ENCODE measurements at regions not wholly inside any gene's neighbourhood (a gene's known extent, or its start where the extent isn't known, plus 50 kb on each side); places are given as distances from the start of the nearest gene placed in this dataset.

DNA sequence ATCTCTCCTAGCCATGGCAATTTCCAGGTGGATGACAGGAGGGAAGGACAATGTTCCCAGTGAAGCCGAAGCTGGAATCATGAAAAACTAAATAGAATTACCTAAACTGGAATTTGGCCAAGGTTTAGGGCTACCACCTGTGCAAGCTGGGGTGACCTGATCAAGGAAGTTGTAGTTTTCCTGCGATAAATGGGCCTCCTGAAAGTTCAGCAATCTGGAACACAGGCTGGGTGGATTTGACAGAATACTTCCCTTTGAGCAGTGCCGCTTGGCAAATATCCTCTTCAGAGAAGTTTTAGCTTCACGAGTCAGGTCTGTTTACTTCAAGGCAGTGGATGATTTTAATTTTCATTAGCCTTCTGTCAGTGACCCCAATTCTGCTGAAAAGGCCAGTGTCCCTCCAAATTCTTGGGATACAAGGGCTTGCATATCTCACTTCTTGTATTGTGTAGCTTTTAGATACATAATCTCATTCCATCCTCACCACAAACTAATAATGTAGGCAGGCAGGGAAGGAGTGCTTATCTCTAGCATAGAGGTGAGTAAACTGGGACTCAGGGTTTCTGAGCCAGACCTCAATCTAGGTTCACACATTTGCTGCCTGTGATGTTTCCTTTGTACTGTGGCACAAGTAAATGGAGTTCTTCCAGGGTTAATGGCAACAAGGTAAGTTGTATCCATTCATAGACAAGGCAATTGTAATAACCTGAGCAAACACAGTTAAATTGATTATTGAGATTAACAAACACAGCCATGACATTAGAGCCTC, 349.4 kb downstream of the NUF2 start:
- 61% methylated on average over 3 of the region's 4 CpGs for whole genome bisulfite sequencing (ENCODE audit: insufficient coverage)
- no peaks in the 10 kb centered on the region for H3K27me3 ChIP-seq (replicated peaks in 2 of 5; ENCODE audit: control insufficient read depth in 4 of 5, insufficient read depth in 5 of 5, low read length in 4 of 5)
- no peaks in the 10 kb centered on the region for H3K9me3 ChIP-seq (ENCODE audit: control extremely low read depth in 1 of 5, control insufficient read depth in 4 of 5, insufficient read depth in 2 of 5, low read depth in 1 of 5, low read length in 4 of 5)
- ChIA-PET POLR2A (no interaction called here), CTCF (no interaction called here)
- H3K4me3 ChIP-seq (ENCODE audit: control insufficient read depth in 1 of 7, extremely low read depth in 1 of 7, insufficient read depth in 4 of 7, low read depth in 2 of 7, low read length in 6 of 7): no peak overlapping the region
- DNase-seq: no peak
- peaks cover 0 to 2% (median 0%) of the 10 kb centered on the region in 4 experiments for H3K4me1 ChIP-seq (ENCODE audit: control extremely low read depth in 1 of 4, control insufficient read depth in 4 of 4, insufficient read depth in 4 of 4, low read length in 3 of 4)
- H3K27ac ChIP-seq (ENCODE audit: insufficient read depth in 1 of 2, low read depth in 1 of 2, low read length in 2 of 2, poor library complexity in 1 of 2, severe bottlenecking in 2 of 2): no peak overlapping the region
- no peaks in the 10 kb centered on the region for H3K36me3 ChIP-seq (ENCODE audit: control insufficient read depth in 4 of 4, insufficient read depth in 4 of 4, low read length in 3 of 4)

DNA sequence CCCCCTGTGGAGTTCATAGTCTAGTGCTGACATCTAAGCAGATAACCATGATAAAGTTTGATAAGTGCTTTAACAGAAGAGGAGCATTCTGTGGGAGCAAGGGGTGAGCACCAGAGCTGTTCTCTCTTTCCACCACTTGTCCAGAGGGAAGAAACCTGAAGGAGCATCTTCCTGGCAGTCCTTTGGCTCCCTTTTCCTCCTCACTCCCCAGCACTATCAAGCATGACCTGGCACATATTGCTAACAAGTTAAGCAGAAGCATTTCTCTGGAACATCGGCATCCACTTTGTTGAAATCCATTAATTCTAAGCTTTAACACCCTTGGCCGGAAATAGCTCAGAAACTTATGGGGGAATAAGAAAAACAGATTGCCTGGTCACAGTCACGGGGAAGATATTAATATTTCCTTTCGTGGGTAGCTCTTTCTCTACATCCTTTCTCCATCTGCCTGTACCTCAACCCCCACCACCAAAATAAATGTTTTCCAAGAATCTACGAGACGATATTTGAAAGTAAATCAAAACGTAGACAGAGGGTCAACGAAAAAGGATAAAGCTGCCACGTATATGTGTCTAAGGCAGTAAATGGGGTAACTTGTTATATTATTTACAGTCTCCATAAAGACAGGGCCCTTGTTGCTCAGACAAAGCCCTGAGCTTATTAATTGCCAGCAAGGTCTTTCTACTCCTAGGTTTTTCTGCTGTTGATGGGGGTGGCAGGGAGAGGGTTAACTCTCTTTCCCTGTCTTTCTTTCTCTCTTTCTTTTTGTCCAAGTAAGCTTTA, 351.4 kb downstream of the NUF2 start:
- Histone ChIP-seq H3K27me3 (replicated peaks in 2 of 5; ENCODE audit: control insufficient read depth in 4 of 5, insufficient read depth in 5 of 5, low read length in 4 of 5) (no peaks in the 10 kb centered on the region), H3K9me3 (ENCODE audit: control extremely low read depth in 1 of 5, control insufficient read depth in 4 of 5, insufficient read depth in 2 of 5, low read depth in 1 of 5, low read length in 4 of 5) (no peaks in the 10 kb centered on the region), H3K4me3 (ENCODE audit: control insufficient read depth in 1 of 7, extremely low read depth in 1 of 7, insufficient read depth in 4 of 7, low read depth in 2 of 7, low read length in 6 of 7) (no peak overlapping the region), H3K27ac (ENCODE audit: insufficient read depth in 1 of 2, low read depth in 1 of 2, low read length in 2 of 2, poor library complexity in 1 of 2, severe bottlenecking in 2 of 2) (no peak overlapping the region), H3K4me1 (ENCODE audit: control extremely low read depth in 1 of 4, control insufficient read depth in 4 of 4, insufficient read depth in 4 of 4, low read length in 3 of 4) (peaks cover 0 to 4% (median 0%) of the 10 kb centered on the region in 4 experiments), H3K36me3 (ENCODE audit: control insufficient read depth in 4 of 4, insufficient read depth in 4 of 4, low read length in 3 of 4) (no peaks in the 10 kb centered on the region)
- whole genome bisulfite sequencing (ENCODE audit: insufficient coverage): 100% methylated on average over 2 of the region's 9 CpGs
- POLR2A ChIA-PET: no interaction called here
- CTCF ChIA-PET: no interaction called here
- no peak for DNase-seq

DNA sequence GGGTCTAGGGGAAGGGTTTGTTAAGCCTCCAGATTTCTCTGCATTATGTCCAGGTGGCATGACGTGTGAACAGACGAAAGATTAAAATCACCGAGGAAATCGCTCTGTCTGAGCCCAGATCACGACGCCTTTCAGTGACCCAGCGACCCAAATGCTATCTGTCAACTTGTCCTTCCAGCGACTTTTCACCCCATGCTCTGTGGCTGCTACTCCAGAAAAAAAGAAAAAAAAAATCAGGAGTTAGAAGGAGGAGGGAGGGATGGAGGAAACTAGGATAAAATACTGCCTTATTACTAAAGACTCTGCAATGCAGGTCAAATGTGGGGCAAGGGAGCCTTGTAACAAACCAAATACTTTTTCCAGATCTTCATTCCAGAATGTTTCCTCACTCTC, 352.0 kb downstream of the NUF2 start:
- Histone ChIP-seq H3K27me3 (replicated peaks in 2 of 5; ENCODE audit: control insufficient read depth in 4 of 5, insufficient read depth in 5 of 5, low read length in 4 of 5) (no peaks in the 10 kb centered on the region), H3K9me3 (ENCODE audit: control extremely low read depth in 1 of 5, control insufficient read depth in 4 of 5, insufficient read depth in 2 of 5, low read depth in 1 of 5, low read length in 4 of 5) (no peaks in the 10 kb centered on the region), H3K36me3 (ENCODE audit: control insufficient read depth in 4 of 4, insufficient read depth in 4 of 4, low read length in 3 of 4) (no peaks in the 10 kb centered on the region), H3K27ac (ENCODE audit: insufficient read depth in 1 of 2, low read depth in 1 of 2, low read length in 2 of 2, poor library complexity in 1 of 2, severe bottlenecking in 2 of 2) (no peak overlapping the region), H3K4me3 (ENCODE audit: control insufficient read depth in 1 of 7, extremely low read depth in 1 of 7, insufficient read depth in 4 of 7, low read depth in 2 of 7, low read length in 6 of 7) (no peak overlapping the region), H3K4me1 (ENCODE audit: control extremely low read depth in 1 of 4, control insufficient read depth in 4 of 4, insufficient read depth in 4 of 4, low read length in 3 of 4) (peaks cover 0 to 4% (median 0%) of the 10 kb centered on the region in 4 experiments)
- no peak for DNase-seq
- WGBS (ENCODE audit: insufficient coverage): 100% methylated on average over 5 of the region's 8 CpGs
- ChIA-PET POLR2A (no interaction called here), CTCF (no interaction called here)

- ChIA-PET POLR2A (no interaction called here), CTCF (no interaction called here)
- H3K27me3 ChIP-seq (replicated peaks in 2 of 5; ENCODE audit: control insufficient read depth in 4 of 5, insufficient read depth in 5 of 5, low read length in 4 of 5): no peaks in the 10 kb centered on the region
- H3K9me3 ChIP-seq (ENCODE audit: control extremely low read depth in 1 of 5, control insufficient read depth in 4 of 5, insufficient read depth in 2 of 5, low read depth in 1 of 5, low read length in 4 of 5): no peaks in the 10 kb centered on the region
- no peaks in the 10 kb centered on the region for H3K36me3 ChIP-seq (ENCODE audit: control insufficient read depth in 4 of 4, insufficient read depth in 4 of 4, low read length in 3 of 4)
- H3K27ac ChIP-seq (ENCODE audit: insufficient read depth in 1 of 2, low read depth in 1 of 2, low read length in 2 of 2, poor library complexity in 1 of 2, severe bottlenecking in 2 of 2): no peak overlapping the region
- H3K4me1 ChIP-seq (ENCODE audit: control extremely low read depth in 1 of 4, control insufficient read depth in 4 of 4, insufficient read depth in 4 of 4, low read length in 3 of 4): peaks cover 0 to 4% (median 0%) of the 10 kb centered on the region in 4 experiments
- no peak for DNase-seq
- WGBS (ENCODE audit: insufficient coverage): no CpG with 5 or more reads among the region's 1 CpG
- no peak overlapping the region for H3K4me3 ChIP-seq (ENCODE audit: control insufficient read depth in 1 of 7, extremely low read depth in 1 of 7, insufficient read depth in 4 of 7, low read depth in 2 of 7, low read length in 6 of 7)
Observed at GRCh38 chr1:163674236-163674635, 352.5 kb downstream of the NUF2 start.

DNA sequence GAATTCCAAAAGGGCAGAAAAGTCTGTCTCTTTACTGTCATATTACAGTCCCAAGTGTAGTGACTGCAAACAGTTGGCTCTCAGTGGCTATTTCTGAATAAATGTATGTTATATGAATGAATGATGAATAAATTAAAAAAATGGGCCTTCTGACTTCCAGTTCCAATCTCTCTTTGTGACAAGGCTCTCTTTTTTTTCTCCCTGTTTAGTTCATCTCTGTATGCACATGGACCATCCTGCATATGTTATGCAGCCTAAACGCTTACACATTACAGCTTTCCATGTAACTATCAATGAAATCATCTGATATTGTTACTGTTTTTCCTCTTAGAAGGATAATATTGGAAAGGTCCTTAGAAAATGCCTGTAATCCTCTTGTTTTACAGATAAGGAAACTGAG, 363.0 kb downstream of the NUF2 start:
- Histone ChIP-seq H3K4me1 (ENCODE audit: control extremely low read depth in 1 of 4, control insufficient read depth in 4 of 4, insufficient read depth in 4 of 4, low read length in 3 of 4) (no peaks in the 10 kb centered on the region), H3K27ac (ENCODE audit: insufficient read depth in 1 of 2, low read depth in 1 of 2, low read length in 2 of 2, poor library complexity in 1 of 2, severe bottlenecking in 2 of 2) (no peak overlapping the region), H3K36me3 (ENCODE audit: control insufficient read depth in 4 of 4, insufficient read depth in 4 of 4, low read length in 3 of 4) (no peaks in the 10 kb centered on the region), H3K27me3 (replicated peaks in 2 of 5; ENCODE audit: control insufficient read depth in 4 of 5, insufficient read depth in 5 of 5, low read length in 4 of 5) (no peaks in the 10 kb centered on the region), H3K4me3 (ENCODE audit: control insufficient read depth in 1 of 7, extremely low read depth in 1 of 7, insufficient read depth in 4 of 7, low read depth in 2 of 7, low read length in 6 of 7) (no peak overlapping the region), H3K9me3 (ENCODE audit: control extremely low read depth in 1 of 5, control insufficient read depth in 4 of 5, insufficient read depth in 2 of 5, low read depth in 1 of 5, low read length in 4 of 5) (peaks cover 0 to 6% (median 4%) of the 10 kb centered on the region in 5 experiments)
- no peak for DNase-seq
- ChIA-PET POLR2A (no interaction called here), CTCF (no interaction called here)
- WGBS (ENCODE audit: insufficient coverage): no CpG with 5 or more reads among the region's 1 CpG

GRCh38 chr1:163692266-163692665, 370.5 kb downstream of the NUF2 start:
- Histone ChIP-seq H3K36me3 (ENCODE audit: control insufficient read depth in 4 of 4, insufficient read depth in 4 of 4, low read length in 3 of 4) (no peaks in the 10 kb centered on the region), H3K27ac (ENCODE audit: insufficient read depth in 1 of 2, low read depth in 1 of 2, low read length in 2 of 2, poor library complexity in 1 of 2, severe bottlenecking in 2 of 2) (no peak overlapping the region), H3K4me1 (ENCODE audit: control extremely low read depth in 1 of 4, control insufficient read depth in 4 of 4, insufficient read depth in 4 of 4, low read length in 3 of 4) (no peaks in the 10 kb centered on the region), H3K27me3 (replicated peaks in 2 of 5; ENCODE audit: control insufficient read depth in 4 of 5, insufficient read depth in 5 of 5, low read length in 4 of 5) (no peaks in the 10 kb centered on the region), H3K9me3 (ENCODE audit: control extremely low read depth in 1 of 5, control insufficient read depth in 4 of 5, insufficient read depth in 2 of 5, low read depth in 1 of 5, low read length in 4 of 5) (no peaks in the 10 kb centered on the region), H3K4me3 (ENCODE audit: control insufficient read depth in 1 of 7, extremely low read depth in 1 of 7, insufficient read depth in 4 of 7, low read depth in 2 of 7, low read length in 6 of 7) (no peak overlapping the region)
- ChIA-PET CTCF (no interaction called here), POLR2A (no interaction called here)
- DNase-seq: no peak
- WGBS (ENCODE audit: insufficient coverage): 89% methylated on average over 12 of the region's 14 CpGs

DNA sequence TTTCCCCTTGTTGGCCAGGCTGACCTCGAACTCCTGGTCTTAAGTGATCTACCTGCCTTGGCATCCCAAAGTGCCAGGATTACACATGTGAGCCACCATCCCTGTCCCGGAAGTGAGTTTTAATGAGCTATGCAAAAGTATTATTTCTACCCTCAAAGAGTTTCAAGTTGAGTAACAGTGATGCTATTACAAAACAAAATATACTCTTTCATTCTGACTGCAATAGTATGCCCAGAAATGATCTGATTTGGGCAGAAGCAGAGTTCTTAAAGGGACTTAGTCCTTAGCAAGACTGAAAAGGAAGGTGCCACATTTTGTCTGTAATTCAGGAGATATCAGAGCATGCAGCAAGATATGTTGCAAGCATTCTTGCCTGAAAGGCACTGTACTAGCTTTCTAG, 375.4 kb downstream of the NUF2 start:
- Histone ChIP-seq H3K36me3 (ENCODE audit: control insufficient read depth in 4 of 4, insufficient read depth in 4 of 4, low read length in 3 of 4) (no peaks in the 10 kb centered on the region), H3K27me3 (replicated peaks in 2 of 5; ENCODE audit: control insufficient read depth in 4 of 5, insufficient read depth in 5 of 5, low read length in 4 of 5) (no peaks in the 10 kb centered on the region), H3K9me3 (ENCODE audit: control extremely low read depth in 1 of 5, control insufficient read depth in 4 of 5, insufficient read depth in 2 of 5, low read depth in 1 of 5, low read length in 4 of 5) (no peaks in the 10 kb centered on the region), H3K27ac (ENCODE audit: insufficient read depth in 1 of 2, low read depth in 1 of 2, low read length in 2 of 2, poor library complexity in 1 of 2, severe bottlenecking in 2 of 2) (no peak overlapping the region), H3K4me3 (ENCODE audit: control insufficient read depth in 1 of 7, extremely low read depth in 1 of 7, insufficient read depth in 4 of 7, low read depth in 2 of 7, low read length in 6 of 7) (no peak overlapping the region), H3K4me1 (ENCODE audit: control extremely low read depth in 1 of 4, control insufficient read depth in 4 of 4, insufficient read depth in 4 of 4, low read length in 3 of 4) (no peaks in the 10 kb centered on the region)
- POLR2A ChIA-PET: no interaction called here
- 91% methylated on average over 1 of the region's 2 CpGs for WGBS (ENCODE audit: insufficient coverage)
- CTCF ChIA-PET: no interaction called here
- no peak for DNase-seq

Data from common myeloid progenitor, CD34-positive (primary cell).